Cardiac fibroblast (primary cell): ENCODE measurements at regions not wholly inside any gene's neighbourhood (a gene's known extent, or its start where the extent isn't known, plus 50 kb on each side); places are given as distances from the start of the nearest gene placed in this dataset.

Experiments used
- DNase-seq, 2 donors: peaks; one replicate each; pipeline versions ENCODE4 v3.0.0 to v3.0.0-alpha.2; 2010; ENCODE audit warnings: low read depth in 2 of 2
- H3K4me3 ChIP-seq, 2 donors: replicated peaks in 1 of 2; 1 replicate in 1 of 2; 2 replicates in 1 of 2; pipeline ENCODE4 v1.5.1; 2011; ENCODE audit warnings: low read depth in 2 of 2, low read length in 2 of 2, mild to moderate bottlenecking in 2 of 2, moderate library complexity in 1 of 2
- TF ChIP-seq, protein P1 (sequence below): IDR thresholded peaks from one replicate; pipeline ENCODE4 v1.5.1; 2011; ENCODE audit warnings: low read depth, mild to moderate bottlenecking, low read length, inconsistent platforms

DNA sequence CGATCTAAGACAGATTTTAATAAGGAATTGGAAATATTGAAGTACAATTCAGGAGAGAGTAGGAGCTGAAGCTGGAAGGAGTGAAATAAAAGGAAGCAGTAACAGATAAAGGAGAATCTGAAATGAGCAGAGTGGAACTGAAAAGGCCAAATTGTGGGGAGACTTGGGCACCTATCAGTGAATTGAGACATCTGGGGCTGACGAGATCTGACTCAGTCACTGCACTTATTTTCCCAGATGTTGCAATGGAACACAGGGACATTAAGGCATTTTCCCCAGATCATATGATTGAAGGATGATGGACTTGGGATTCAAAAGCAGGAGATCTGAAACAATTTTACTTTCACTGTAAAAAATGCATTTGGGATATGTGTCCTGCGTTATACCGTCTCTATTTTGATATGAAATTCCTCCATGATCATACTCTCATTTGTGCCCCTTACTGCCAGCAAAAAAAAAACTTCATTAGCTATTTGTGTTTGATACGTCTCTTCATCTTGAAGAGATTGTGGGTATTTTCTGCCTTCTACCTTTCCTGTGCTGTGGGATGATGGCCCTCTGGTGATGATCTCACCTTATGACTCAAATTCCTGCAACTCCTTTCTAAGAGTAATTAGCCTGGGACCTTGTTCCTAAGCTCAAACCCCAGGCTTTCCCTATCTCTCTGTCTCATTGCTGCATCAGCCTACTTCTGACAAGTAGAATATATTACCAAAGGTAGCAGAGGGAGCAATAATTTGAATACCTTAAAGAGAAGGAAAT lies 278.5 kb upstream of the MAN1A1 start:
- no peak overlapping the region for H3K4me3 ChIP-seq
- DNase-seq: peak; percentile 11 to 66

DNA sequence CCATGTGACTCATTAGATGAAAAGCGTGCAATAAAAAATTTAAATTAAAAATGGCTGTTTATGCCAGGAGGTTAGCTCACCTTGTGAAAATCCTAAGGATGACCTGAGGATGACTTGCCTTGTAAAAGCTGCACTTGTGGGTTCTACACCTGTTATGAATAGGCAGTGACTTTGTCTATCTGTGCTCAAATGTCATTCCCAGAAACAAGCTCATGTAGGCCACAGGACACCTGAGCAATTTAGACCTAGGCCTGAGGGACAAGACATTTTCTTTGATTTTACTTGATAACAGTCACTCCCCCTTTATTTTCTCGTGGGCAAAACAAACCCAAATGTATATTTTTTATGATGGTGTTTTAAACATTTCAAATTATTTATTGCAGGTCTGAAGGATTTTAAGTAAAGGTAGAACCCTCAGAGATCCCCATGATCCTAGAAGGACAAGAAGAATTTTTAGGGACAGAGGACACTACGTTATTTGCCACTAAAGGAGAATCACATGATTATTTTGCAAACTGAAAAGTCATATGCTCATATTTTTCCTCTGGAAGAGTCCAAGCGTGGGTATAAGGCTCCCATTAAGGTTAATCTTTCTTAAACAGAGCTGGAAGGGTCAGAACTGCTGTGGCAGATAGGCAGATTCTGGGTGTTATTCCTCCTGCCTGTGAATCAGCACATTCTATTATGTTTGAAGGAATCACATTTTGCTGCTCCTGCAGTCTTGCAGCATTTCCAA lies 277.5 kb upstream of the MAN1A1 start:
- no peak overlapping the region for H3K4me3 ChIP-seq
- TF ChIP-seq, protein P1, sequence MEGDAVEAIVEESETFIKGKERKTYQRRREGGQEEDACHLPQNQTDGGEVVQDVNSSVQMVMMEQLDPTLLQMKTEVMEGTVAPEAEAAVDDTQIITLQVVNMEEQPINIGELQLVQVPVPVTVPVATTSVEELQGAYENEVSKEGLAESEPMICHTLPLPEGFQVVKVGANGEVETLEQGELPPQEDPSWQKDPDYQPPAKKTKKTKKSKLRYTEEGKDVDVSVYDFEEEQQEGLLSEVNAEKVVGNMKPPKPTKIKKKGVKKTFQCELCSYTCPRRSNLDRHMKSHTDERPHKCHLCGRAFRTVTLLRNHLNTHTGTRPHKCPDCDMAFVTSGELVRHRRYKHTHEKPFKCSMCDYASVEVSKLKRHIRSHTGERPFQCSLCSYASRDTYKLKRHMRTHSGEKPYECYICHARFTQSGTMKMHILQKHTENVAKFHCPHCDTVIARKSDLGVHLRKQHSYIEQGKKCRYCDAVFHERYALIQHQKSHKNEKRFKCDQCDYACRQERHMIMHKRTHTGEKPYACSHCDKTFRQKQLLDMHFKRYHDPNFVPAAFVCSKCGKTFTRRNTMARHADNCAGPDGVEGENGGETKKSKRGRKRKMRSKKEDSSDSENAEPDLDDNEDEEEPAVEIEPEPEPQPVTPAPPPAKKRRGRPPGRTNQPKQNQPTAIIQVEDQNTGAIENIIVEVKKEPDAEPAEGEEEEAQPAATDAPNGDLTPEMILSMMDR: no peak
- no peak for DNase-seq

More for the DNA sequence above, 278.5 kb upstream of the MAN1A1 start:
- TF ChIP-seq, protein P1: no peak

DNA sequence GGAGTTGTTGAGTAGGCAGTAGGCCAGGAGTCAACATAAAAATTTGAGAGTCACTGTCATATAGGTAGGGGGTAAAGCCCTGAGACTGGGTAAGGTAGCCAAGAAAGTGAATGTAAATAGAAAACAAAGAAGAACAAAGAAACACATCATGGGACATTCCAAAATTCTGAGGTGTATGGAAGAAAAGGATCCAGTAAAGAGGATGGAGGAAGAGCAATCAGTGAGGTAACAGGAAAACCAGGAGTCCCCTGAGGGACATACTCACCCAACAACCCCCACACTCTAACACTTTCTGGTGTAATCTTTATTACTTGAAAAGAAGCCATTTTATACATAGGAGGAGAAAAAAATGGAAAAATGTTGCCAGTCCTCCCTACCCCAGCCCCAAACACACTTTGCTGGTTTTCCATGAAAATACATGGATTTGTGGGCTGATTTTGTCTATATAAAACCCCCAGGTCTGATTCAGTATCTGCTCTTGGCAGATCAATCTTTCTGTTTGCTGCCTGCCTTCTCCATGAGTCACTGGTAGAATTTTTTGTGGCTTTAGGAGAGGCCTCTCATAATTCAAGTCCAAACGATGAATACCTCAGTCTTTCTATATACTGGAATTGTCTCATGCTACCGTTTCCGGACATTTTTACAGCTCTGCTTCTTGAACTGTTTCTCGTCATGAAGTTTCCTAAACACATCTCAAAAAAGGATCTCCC lies 271.4 kb upstream of the MAN1A1 start:
- DNase-seq: peak; percentile 83 to 95
- no peak overlapping the region for H3K4me3 ChIP-seq
- TF ChIP-seq, protein P1: no peak

GRCh38 chr6:119614138-119614537 lies 264.6 kb upstream of the MAN1A1 start:
- H3K4me3 ChIP-seq: no peak overlapping the region
- TF ChIP-seq, protein P1: no peak
- DNase-seq: no peak

- peak in 1 of 2 donors; percentile 69 for DNase-seq
- no peak overlapping the region for H3K4me3 ChIP-seq
- TF ChIP-seq, protein P1: no peak
Measured at GRCh38 chr6:119612911-119613381, 263.4 kb upstream of the MAN1A1 start.

DNA sequence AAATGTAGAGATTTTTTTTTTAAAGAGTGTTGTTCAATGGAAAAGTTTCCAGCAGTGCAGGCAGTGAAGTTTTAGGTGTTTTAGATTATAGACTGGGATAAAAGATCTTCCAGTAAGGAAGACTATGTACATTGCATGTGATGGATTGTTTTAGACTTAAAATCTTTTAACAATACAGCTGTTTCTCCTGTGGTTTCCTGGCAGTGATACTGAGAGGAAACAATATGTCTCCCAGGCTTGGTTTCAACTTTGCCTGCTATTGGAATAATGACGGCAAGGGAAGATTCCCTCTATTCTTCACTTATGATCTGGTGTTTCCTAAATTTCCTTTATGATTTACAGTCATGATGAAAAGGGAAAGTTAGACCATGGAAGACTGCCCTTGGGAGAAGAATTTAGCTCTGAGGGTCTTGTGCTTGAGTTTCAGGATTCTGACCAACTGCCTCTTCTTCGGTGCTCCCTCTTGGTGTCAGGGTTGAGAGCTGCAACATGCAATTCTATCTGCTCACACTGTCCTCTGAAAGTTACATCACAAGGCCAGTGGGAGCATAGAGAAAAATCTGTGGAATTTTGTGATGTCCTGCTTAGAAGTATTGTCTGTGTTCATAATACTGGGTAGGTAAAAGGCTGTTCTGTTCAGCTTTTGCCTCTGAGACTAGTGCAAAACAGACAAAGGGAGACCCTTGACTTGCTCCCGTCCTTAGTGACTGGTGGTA lies 262.8 kb upstream of the MAN1A1 start:
- TF ChIP-seq, protein P1: peak; percentile 12
- no peak overlapping the region for H3K4me3 ChIP-seq
- DNase-seq: peak; percentile 25 to 63
